Endothelial cell of umbilical vein (primary cell): ENCODE measurements at regions not wholly inside any gene's neighbourhood (a gene's known extent, or its start where the extent isn't known, plus 50 kb on each side); places are given as distances from the start of the nearest gene placed in this dataset.

Experiments used
- BruUV-seq: library from RNA; stranded (reverse); fragments of 400-500 nt; replicated peaks from 2 replicates; lab custom pipeline; 2021; lab: Mats Ljungman, UMichigan
- CTCF ChIA-PET: fragments of 300-600, 350-600 bp; sonication (Branson Sonifier 250); formaldehyde crosslinking; loops from one replicate; lab custom pipeline; 2021; ENCODE audit warnings: antibody characterized with exemption, inconsistent platforms; lab: Charles Lee
- POLR2A ChIA-PET: fragments of 300-600, 350-600 bp; sonication (Branson Sonifier 250); formaldehyde crosslinking; loops from one replicate; lab custom pipeline; 2021; ENCODE audit warnings: antibody characterized with exemption, inconsistent platforms; lab: Charles Lee
- DNase-seq: peaks from one replicate; pipeline ENCODE4 v3.0.0-alpha.2; 2011; ENCODE audit warnings: low read depth, low spot score
- FAIRE-seq: peaks from 2 replicates; lab custom pipeline; 2011; peaks lifted over from hg19 to GRCh38; lab: Jason Lieb, UNC
- H2AFZ ChIP-seq: 2 replicates; pipeline ENCODE4 v1.6.0; 2012; ENCODE audit warnings: low read depth, low read length, control low read depth, inconsistent platforms
- H3K27ac ChIP-seq: 2 replicates; pipeline ENCODE4 v1.5.1; 2011; ENCODE audit warnings: low read depth, mild to moderate bottlenecking, control low read depth, low read length, moderate library complexity; ENCODE audit not compliant: insufficient read depth
- H3K27me3 ChIP-seq, 2 experiments: 2 replicates each; pipeline versions ENCODE4 v1.6.0 to v1.6.1; 2011; ENCODE audit warnings: low read length in 2 of 2, mixed read lengths in 1 of 2; ENCODE audit not compliant: control insufficient read depth in 2 of 2, insufficient read depth in 2 of 2
- H3K36me3 ChIP-seq, 2 experiments: 2 replicates in 1 of 2; 3 replicates in 1 of 2; pipeline ENCODE4 v1.5.1; 2011; ENCODE audit warnings: low read length in 2 of 2, mild to moderate bottlenecking in 1 of 2, moderate library complexity in 1 of 2; ENCODE audit not compliant: control insufficient read depth in 2 of 2, insufficient read depth in 2 of 2; ENCODE audit errors: extremely low read depth in 1 of 2
- H3K4me1 ChIP-seq: 3 replicates; pipeline ENCODE4 v1.5.1; 2011; ENCODE audit warnings: mild to moderate bottlenecking, low read length; ENCODE audit not compliant: control insufficient read depth, insufficient read depth; ENCODE audit errors: extremely low read depth
- H3K4me2 ChIP-seq: 2 replicates; pipeline ENCODE4 v1.6.1; 2011; ENCODE audit warnings: low read length, control low read depth, mixed read lengths; ENCODE audit not compliant: insufficient read depth
- H3K4me3 ChIP-seq, 3 experiments: fragments of 200-600 bp in 1 of 3; sonication (generic), shearing (Covaris generic) in 1 of 3; replicated peaks in 1 of 3; 2 replicates each; pipeline ENCODE4 v1.5.1; 2011 to 2016; ENCODE audit warnings: control low read depth in 3 of 3, low read length in 3 of 3, mild to moderate bottlenecking in 2 of 3, inconsistent platforms in 1 of 3, low read depth in 1 of 3, moderate library complexity in 1 of 3; ENCODE audit not compliant: insufficient read depth in 1 of 3
- H3K79me2 ChIP-seq: 2 replicates; pipeline ENCODE4 v1.6.0; 2012; ENCODE audit warnings: low read length, inconsistent platforms; ENCODE audit not compliant: control insufficient read depth, insufficient read depth
- H3K9ac ChIP-seq: replicated peaks from 2 replicates; pipeline ENCODE3; 2011; ENCODE audit warnings: low read length, control low read depth; ENCODE audit not compliant: insufficient read depth; ENCODE audit errors: extremely low read depth
- H3K9me1 ChIP-seq: replicated peaks from 3 replicates; pipeline ENCODE4 v1.6.0; 2011; ENCODE audit warnings: mild to moderate bottlenecking, low read length; ENCODE audit not compliant: control insufficient read depth, insufficient read depth; ENCODE audit errors: extremely low read depth
- H3K9me3 ChIP-seq: replicated peaks from 2 replicates; pipeline ENCODE4 v1.5.1; 2012; ENCODE audit warnings: low read length, inconsistent platforms; ENCODE audit not compliant: control insufficient read depth, insufficient read depth
- H4K20me1 ChIP-seq: replicated peaks from 2 replicates; pipeline ENCODE3; 2011; ENCODE audit warnings: mild to moderate bottlenecking, low read length; ENCODE audit not compliant: control insufficient read depth, insufficient read depth; ENCODE audit errors: extremely low read depth
- EZH2 ChIP-seq: IDR thresholded peaks from 2 replicates; pipeline ENCODE4 v1.6.1; 2012; ENCODE audit warnings: borderline replicate concordance, low read depth, mild to moderate bottlenecking, moderate library complexity, low read length, inconsistent platforms; ENCODE audit not compliant: severe bottlenecking
- FOS ChIP-seq: IDR thresholded peaks from 2 replicates; pipeline ENCODE4 v1.6.1; 2011; ENCODE audit warnings: mild to moderate bottlenecking, low read length, moderate library complexity, borderline replicate concordance; ENCODE audit not compliant: insufficient read depth
- GATA2 ChIP-seq: IDR thresholded peaks from 2 replicates; pipeline ENCODE4 v1.7.0; 2011; ENCODE audit warnings: low read depth, mild to moderate bottlenecking, moderate library complexity, mixed read lengths, low read length; ENCODE audit not compliant: insufficient read length, insufficient read depth
- JUN ChIP-seq: IDR thresholded peaks from 2 replicates; pipeline ENCODE4 v1.6.1; 2011; ENCODE audit warnings: borderline replicate concordance, low read depth; ENCODE audit not compliant: insufficient read length, insufficient read depth
- MYC ChIP-seq: IDR thresholded peaks from one replicate; pipeline ENCODE4 v1.6.1; 2011; ENCODE audit warnings: mild to moderate bottlenecking, low read depth, low read length
- POLR2A ChIP-seq: IDR thresholded peaks from 2 replicates; pipeline ENCODE4 v1.6.1; 2012; ENCODE audit warnings: low read depth, mild to moderate bottlenecking, control low read depth, low read length
- POLR2AphosphoS5 ChIP-seq: IDR thresholded peaks from 2 replicates; pipeline ENCODE4 v1.6.1; 2012; ENCODE audit warnings: low read depth, mild to moderate bottlenecking, control low read depth, low read length, moderate library complexity; ENCODE audit not compliant: insufficient read depth
- dilution Hi-C: fragments of 300-500 bp; cut with MboI; formaldehyde crosslinking; loops from one replicate; pipeline ENCODE4 v1.15.0; 2019; ENCODE audit warnings: low sequenced_read_pairs; ENCODE audit not compliant: extremely low pct_ligation_motif_present
- intact Hi-C: fragments of 100-400 bp; cut with micrococcal nuclease; formaldehyde crosslinking; loops from one replicate; pipeline ENCODE4 v1.10.0; 2022
- TF ChIP-seq, protein P1 (sequence below), 2 donors: IDR thresholded peaks; 1 replicate in 1 of 2; 2 replicates in 1 of 2; pipeline ENCODE4 v1.5.1; 2011; ENCODE audit warnings: low read length in 2 of 2, mild to moderate bottlenecking in 2 of 2, moderate library complexity in 2 of 2, control low read depth in 1 of 2, inconsistent platforms in 1 of 2, low read depth in 1 of 2; ENCODE audit not compliant: insufficient read depth in 1 of 2; ENCODE audit errors: extremely low read depth in 1 of 2
- TF ChIP-seq, protein P2 (sequence below): IDR thresholded peaks from 2 replicates; pipeline ENCODE4 v1.6.1; 2011; ENCODE audit not compliant: insufficient read depth, insufficient read length

DNA sequence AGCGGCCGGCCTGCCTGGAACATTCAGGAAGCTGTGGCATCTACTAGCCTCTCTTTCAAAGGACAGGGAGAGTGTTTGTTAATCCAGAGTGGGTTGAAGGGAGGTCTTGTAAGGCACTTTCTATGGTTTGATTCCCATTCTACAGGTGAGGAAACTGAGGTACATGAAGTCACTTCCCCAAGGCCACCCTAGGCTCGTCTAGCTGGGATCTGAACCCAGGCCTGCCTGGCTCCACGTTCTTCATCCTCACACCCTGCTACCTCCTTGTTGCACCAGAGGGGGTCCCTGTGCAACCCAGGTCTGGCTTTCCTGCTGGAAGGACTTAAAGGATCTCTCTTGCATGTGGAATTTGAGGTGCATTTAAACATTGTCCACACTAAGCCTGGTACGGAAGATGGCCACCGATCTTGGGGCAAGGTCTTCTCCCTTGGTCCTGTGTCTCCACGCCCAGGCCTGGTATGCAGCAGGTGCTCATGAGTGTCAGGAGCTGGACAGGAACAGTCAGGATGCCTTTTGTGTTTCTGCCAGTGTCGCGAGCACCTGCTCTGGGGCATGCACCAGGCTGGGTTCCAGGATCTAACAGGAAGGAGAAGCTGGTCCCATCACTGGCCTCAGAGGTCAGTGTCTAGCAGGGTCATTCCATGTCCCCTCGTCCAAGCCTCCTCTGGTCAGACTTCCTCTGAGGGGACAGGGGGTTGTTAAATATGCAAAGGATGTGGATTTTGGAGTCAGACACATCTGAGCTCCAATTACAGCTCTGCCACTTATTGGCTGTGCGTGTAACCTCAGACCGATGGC, 103.2 kb upstream of the RUNX3 start:
- Histone ChIP-seq H3K36me3 (no peaks in the 10 kb centered on the region), H3K9me1 (no peaks in the 10 kb centered on the region), H4K20me1 (no peaks in the 10 kb centered on the region), H3K4me3 (no peak overlapping the region), H3K4me1 (no peaks in the 10 kb centered on the region), H3K9me3 (no peaks in the 10 kb centered on the region), H3K4me2 (no peak overlapping the region), H3K27ac (no peak overlapping the region), H3K9ac (no peak overlapping the region), H3K79me2 (no peaks in the 10 kb centered on the region), H3K27me3 (no peaks in the 10 kb centered on the region), H2AFZ (no peak overlapping the region)
- no TSS peak for BruUV-seq
- ChIA-PET CTCF (no interaction called here), POLR2A (no interaction called here)
- TF ChIP-seq EZH2 (no peak), JUN (no peak), POLR2AphosphoS5 (no peak), GATA2 (no peak), MYC (no peak), POLR2A (no peak), FOS (no peak)
- TF ChIP-seq, protein P1, sequence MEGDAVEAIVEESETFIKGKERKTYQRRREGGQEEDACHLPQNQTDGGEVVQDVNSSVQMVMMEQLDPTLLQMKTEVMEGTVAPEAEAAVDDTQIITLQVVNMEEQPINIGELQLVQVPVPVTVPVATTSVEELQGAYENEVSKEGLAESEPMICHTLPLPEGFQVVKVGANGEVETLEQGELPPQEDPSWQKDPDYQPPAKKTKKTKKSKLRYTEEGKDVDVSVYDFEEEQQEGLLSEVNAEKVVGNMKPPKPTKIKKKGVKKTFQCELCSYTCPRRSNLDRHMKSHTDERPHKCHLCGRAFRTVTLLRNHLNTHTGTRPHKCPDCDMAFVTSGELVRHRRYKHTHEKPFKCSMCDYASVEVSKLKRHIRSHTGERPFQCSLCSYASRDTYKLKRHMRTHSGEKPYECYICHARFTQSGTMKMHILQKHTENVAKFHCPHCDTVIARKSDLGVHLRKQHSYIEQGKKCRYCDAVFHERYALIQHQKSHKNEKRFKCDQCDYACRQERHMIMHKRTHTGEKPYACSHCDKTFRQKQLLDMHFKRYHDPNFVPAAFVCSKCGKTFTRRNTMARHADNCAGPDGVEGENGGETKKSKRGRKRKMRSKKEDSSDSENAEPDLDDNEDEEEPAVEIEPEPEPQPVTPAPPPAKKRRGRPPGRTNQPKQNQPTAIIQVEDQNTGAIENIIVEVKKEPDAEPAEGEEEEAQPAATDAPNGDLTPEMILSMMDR (IDR thresholded peaks at IDR 0.05; ENCODE audit: extremely low read depth in 1 of 2, insufficient read depth in 1 of 2, low read depth in 1 of 2, low read length in 2 of 2), result no peak
- TF ChIP-seq, protein P2, sequence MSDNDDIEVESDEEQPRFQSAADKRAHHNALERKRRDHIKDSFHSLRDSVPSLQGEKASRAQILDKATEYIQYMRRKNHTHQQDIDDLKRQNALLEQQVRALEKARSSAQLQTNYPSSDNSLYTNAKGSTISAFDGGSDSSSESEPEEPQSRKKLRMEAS, result no peak
- intact Hi-C loops, result no loop called here
- dilution Hi-C loops, result no loop called here
- DNase-seq, result no peak
- FAIRE-seq, result no peak
